Hepatocyte (in vitro differentiated cells): ENCODE measurements at regions not wholly inside any gene's neighbourhood (a gene's known extent, or its start where the extent isn't known, plus 50 kb on each side); places are given as distances from the start of the nearest gene placed in this dataset.
A peak's percentile ranks its signal among the peaks of the same experiment; 100 is the strongest.

Experiments used
- DNase-seq: peaks from one replicate; pipeline ENCODE4 v3.0.0-alpha.2; 2016; ENCODE audit warnings: low spot score
- H2AFZ ChIP-seq: fragments of 200-600 bp; sonication (generic); 2 replicates; pipeline ENCODE4 v1.6.0; 2016; ENCODE audit warnings: antibody characterized with exemption, mild to moderate bottlenecking
- H3K27ac ChIP-seq: fragments of 200-600 bp; sonication (generic); 2 replicates; pipeline ENCODE4 v1.5.1; 2016; ENCODE audit warnings: mild to moderate bottlenecking
- H3K27me3 ChIP-seq: fragments of 200-600 bp; sonication (generic); 2 replicates; pipeline ENCODE4 v1.6.1; 2016
- H3K36me3 ChIP-seq: fragments of 200-600 bp; sonication (generic); replicated peaks from 2 replicates; pipeline ENCODE4 v1.5.1; 2016; ENCODE audit warnings: low read depth; ENCODE audit not compliant: insufficient read depth
- H3K4me1 ChIP-seq: fragments of 200-600 bp; sonication (generic); 2 replicates; pipeline ENCODE4 v1.5.1; 2016; ENCODE audit warnings: mild to moderate bottlenecking, moderate library complexity; ENCODE audit not compliant: insufficient read depth
- H3K4me2 ChIP-seq: fragments of 200-600 bp; sonication (generic); 2 replicates; pipeline ENCODE4 v1.6.0; 2016
- H3K4me3 ChIP-seq: fragments of 200-600 bp; sonication (generic); 2 replicates; pipeline ENCODE4 v1.5.1; 2016; ENCODE audit warnings: mild to moderate bottlenecking
- H3K79me2 ChIP-seq: fragments of 200-600 bp; sonication (generic); 2 replicates; pipeline ENCODE4 v1.6.0; 2017; ENCODE audit warnings: mild to moderate bottlenecking
- H3K9me2 ChIP-seq: fragments of 200-600 bp; sonication (generic); replicated peaks from 2 replicates; pipeline ENCODE4 v1.6.0; 2017; ENCODE audit warnings: mild to moderate bottlenecking; ENCODE audit not compliant: insufficient read depth
- H3K9me3 ChIP-seq: fragments of 200-600 bp; sonication (generic); 2 replicates; pipeline ENCODE4 v1.5.1; 2016; ENCODE audit warnings: low read depth, mild to moderate bottlenecking
- H4K20me1 ChIP-seq: fragments of 200-600 bp; sonication (generic); 2 replicates; pipeline ENCODE4 v1.6.0; 2016; ENCODE audit warnings: mild to moderate bottlenecking; ENCODE audit not compliant: insufficient read depth, poor library complexity, severe bottlenecking
- CTCF ChIP-seq: fragments of 200-600 bp; sonication (generic); IDR thresholded peaks from 2 replicates; pipeline ENCODE4 v1.5.1; 2016; ENCODE audit warnings: antibody characterized with exemption, mild to moderate bottlenecking; ENCODE audit not compliant: poor library complexity
- EZH2 ChIP-seq: fragments of 200-600 bp; sonication (generic); IDR thresholded peaks from 2 replicates; pipeline ENCODE4 v1.6.1; 2016; ENCODE audit warnings: antibody characterized with exemption, mild to moderate bottlenecking, borderline replicate concordance
- EZH2phosphoT487 ChIP-seq: fragments of 200-600 bp; sonication (generic); IDR thresholded peaks from one replicate; pipeline ENCODE4 v1.6.1; 2018; ENCODE audit warnings: antibody characterized with exemption, mild to moderate bottlenecking, low read depth, moderate library complexity; ENCODE audit not compliant: unreplicated experiment, severe bottlenecking
- WGBS: methylation state at CpG from one replicate; pipeline ENCODE4 v1.1.6; 2016; ENCODE audit warnings: low lambda C conversion rate; ENCODE audit errors: missing lambda C conversion rate; 5-methylcytosine and 5-hydroxymethylcytosine counted together

DNA sequence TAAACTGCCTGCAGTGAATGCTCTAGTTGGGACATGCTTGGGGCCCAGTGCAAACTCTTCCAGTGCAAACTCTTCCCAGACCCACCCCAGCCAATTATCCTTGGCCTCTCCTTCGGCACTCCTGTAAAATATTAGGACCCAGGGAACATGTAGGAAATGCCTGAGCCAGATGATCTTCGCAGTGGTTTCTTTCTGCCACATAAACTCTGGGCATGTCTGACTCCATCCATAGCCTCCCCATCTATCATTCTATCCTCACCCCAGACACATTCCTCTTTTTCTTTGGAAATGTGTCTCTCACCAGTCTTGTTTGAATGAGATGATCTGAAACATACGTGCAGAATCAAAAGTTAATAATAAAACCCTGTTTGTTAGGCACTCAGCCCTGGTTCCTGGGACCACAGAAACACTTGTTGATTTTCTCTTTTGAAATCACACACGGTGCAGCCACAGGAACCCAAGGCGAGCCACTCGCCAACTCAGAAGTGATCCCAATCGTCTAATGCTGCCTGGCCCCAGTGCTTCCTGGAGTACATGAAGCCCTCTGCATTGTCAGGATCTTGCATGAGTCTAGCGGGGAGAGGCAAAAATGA is 108.9 kb upstream of the CST7 start:
- Histone ChIP-seq H3K79me2 (no peaks in the 10 kb centered on the region), H3K27me3 (peaks cover 5% of the 10 kb centered on the region), H3K4me2 (peak overlapping the region; percentile 37), H3K36me3 (no peaks in the 10 kb centered on the region), H3K27ac (peak overlapping the region; percentile 0), H3K9me3 (no peaks in the 10 kb centered on the region), H2AFZ (no peak overlapping the region), H3K4me3 (no peak overlapping the region), H4K20me1 (no peaks in the 10 kb centered on the region), H3K4me1 (peaks cover 14% of the 10 kb centered on the region), H3K9me2 (no peaks in the 10 kb centered on the region)
- DNase-seq, result no peak
- TF ChIP-seq EZH2, result no peak
- no peak for TF ChIP-seq CTCF
- no peak for TF ChIP-seq EZH2phosphoT487
- 58% methylated on average over 8 of the region's 8 CpGs for WGBS

GRCh38 chr20:24842274-24842917 is 106.7 kb upstream of the CST7 start:
- TF ChIP-seq EZH2phosphoT487 (no peak), EZH2 (no peak), CTCF (no peak)
- no peak overlapping the region for H3K27ac ChIP-seq
- H3K9me2 ChIP-seq, result no peaks in the 10 kb centered on the region
- no peaks in the 10 kb centered on the region for H4K20me1 ChIP-seq
- H3K9me3 ChIP-seq, result no peaks in the 10 kb centered on the region
- peaks cover 5% of the 10 kb centered on the region for H3K27me3 ChIP-seq
- no peaks in the 10 kb centered on the region for H3K36me3 ChIP-seq
- H3K4me3 ChIP-seq, result no peak overlapping the region
- DNase-seq, result no peak
- H2AFZ ChIP-seq, result no peak overlapping the region
- H3K79me2 ChIP-seq, result no peaks in the 10 kb centered on the region
- H3K4me1 ChIP-seq, result peaks cover 14% of the 10 kb centered on the region
- no peak overlapping the region for H3K4me2 ChIP-seq
- 72% methylated on average over 12 of the region's 12 CpGs for WGBS

- no peaks in the 10 kb centered on the region for H3K9me3 ChIP-seq
- H2AFZ ChIP-seq, result no peak overlapping the region
- no peaks in the 10 kb centered on the region for H3K79me2 ChIP-seq
- TF ChIP-seq CTCF, result no peak
- TF ChIP-seq EZH2, result no peak
- TF ChIP-seq EZH2phosphoT487, result no peak
- no peak overlapping the region for H3K27ac ChIP-seq
- WGBS, result 84% methylated on average over 7 of the region's 7 CpGs
- no peaks in the 10 kb centered on the region for H3K9me2 ChIP-seq
- DNase-seq, result no peak
- no peak overlapping the region for H3K4me3 ChIP-seq
- peaks cover 5% of the 10 kb centered on the region for H3K27me3 ChIP-seq
- no peaks in the 10 kb centered on the region for H3K36me3 ChIP-seq
- no peak overlapping the region for H3K4me2 ChIP-seq
- H3K4me1 ChIP-seq, result peaks cover 14% of the 10 kb centered on the region
- no peaks in the 10 kb centered on the region for H4K20me1 ChIP-seq
Measured at GRCh38 chr20:24842918-24843715, 106.0 kb upstream of the CST7 start.
